ENCODE measurements at regions not wholly inside any gene's neighbourhood (a gene's known extent, or its start where the extent isn't known, plus 50 kb on each side); places are given as distances from the start of the nearest gene placed in this dataset.

DNA sequence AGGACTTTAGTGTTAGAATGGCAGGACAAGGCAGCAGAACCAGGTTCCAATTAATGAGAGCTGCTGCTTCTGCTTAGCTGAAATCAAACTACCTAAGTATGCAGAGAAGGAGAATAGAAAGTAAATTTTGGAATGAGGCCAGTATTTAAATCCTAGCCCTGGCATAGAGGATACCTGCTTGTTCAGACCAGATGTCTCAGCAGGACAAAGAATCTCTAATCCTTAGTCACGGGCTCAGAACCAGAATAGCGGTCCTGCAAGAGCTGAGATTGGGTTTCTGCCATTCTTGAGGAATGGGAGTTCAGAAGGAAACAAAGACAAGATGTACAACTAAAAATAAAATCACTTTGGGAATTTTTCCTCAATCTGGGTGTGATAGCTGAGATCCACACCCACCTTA, 550.8 kb upstream of the TMEM132C start:
- TF ChIP-seq EZH2phosphoT487 (IDR thresholded peaks at IDR 0.05; ENCODE audit: borderline replicate concordance, low read length) (no peak), EZH2 (IDR thresholded peaks at IDR 0.05; ENCODE audit: low read length, unreplicated experiment) (no peak)
- TF ChIP-seq, protein P1, sequence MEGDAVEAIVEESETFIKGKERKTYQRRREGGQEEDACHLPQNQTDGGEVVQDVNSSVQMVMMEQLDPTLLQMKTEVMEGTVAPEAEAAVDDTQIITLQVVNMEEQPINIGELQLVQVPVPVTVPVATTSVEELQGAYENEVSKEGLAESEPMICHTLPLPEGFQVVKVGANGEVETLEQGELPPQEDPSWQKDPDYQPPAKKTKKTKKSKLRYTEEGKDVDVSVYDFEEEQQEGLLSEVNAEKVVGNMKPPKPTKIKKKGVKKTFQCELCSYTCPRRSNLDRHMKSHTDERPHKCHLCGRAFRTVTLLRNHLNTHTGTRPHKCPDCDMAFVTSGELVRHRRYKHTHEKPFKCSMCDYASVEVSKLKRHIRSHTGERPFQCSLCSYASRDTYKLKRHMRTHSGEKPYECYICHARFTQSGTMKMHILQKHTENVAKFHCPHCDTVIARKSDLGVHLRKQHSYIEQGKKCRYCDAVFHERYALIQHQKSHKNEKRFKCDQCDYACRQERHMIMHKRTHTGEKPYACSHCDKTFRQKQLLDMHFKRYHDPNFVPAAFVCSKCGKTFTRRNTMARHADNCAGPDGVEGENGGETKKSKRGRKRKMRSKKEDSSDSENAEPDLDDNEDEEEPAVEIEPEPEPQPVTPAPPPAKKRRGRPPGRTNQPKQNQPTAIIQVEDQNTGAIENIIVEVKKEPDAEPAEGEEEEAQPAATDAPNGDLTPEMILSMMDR (conservative IDR thresholded peaks at IDR 0.05; ENCODE audit: low read depth, low read length), result no peak

Data from PC-3 (cell line).